SK-N-SH (cell line): ENCODE measurements at regions not wholly inside any gene's neighbourhood (a gene's known extent, or its start where the extent isn't known, plus 50 kb on each side); places are given as distances from the start of the nearest gene placed in this dataset.

ENCODE experiments used
- CTCF ChIA-PET: fragments of 300-600, 350-600 bp; formaldehyde crosslinking; extraction: SDS; loops from one replicate; lab custom pipeline; 2021; lab: Yijun Ruan, JAX
- POLR2A ChIA-PET: fragments of 350-600 bp; sonication (Branson Sonifier 250); formaldehyde crosslinking; extraction: SDS; loops from one replicate; lab custom pipeline; 2020; ENCODE audit warnings: antibody characterized with exemption, inconsistent platforms; lab: Yijun Ruan, JAX
- DNase-seq: peaks from one replicate; pipeline ENCODE4 v3.0.0; 2012
- H2AFZ ChIP-seq: fragments of 200-600 bp; sonication (generic); 2 replicates; pipeline ENCODE4 v1.8.1; 2016; ENCODE audit warnings: antibody characterized with exemption, mild to moderate bottlenecking, low read depth
- H3F3A ChIP-seq: fragments of 200-600 bp; sonication (generic); replicated peaks from 2 replicates; pipeline ENCODE3; 2016; ENCODE audit warnings: antibody characterized with exemption, mild to moderate bottlenecking; ENCODE audit not compliant: insufficient read depth
- H3K27ac ChIP-seq, 2 experiments: fragments of 200-500 bp in 1 of 2; fragments of 200-600 bp in 1 of 2; sonication (Bioruptor generic) in 1 of 2; sonication (generic), shearing (Covaris generic) in 1 of 2; 2 replicates each; pipeline versions ENCODE4 v1.5.1 to v1.6.1; 2014 to 2016; ENCODE audit warnings: low read depth in 2 of 2, inconsistent platforms in 1 of 2, low read length in 1 of 2, mild to moderate bottlenecking in 1 of 2, mixed read lengths in 1 of 2
- H3K27me3 ChIP-seq: fragments of 200-600 bp; sonication (generic), shearing (Covaris generic); 2 replicates; pipeline ENCODE4 v1.6.1; 2016; ENCODE audit warnings: mixed run types; ENCODE audit not compliant: insufficient read depth
- H3K36me3 ChIP-seq, 2 experiments: fragments of 200-500 bp in 1 of 2; fragments of 200-600 bp in 1 of 2; sonication (Bioruptor generic) in 1 of 2; sonication (generic) in 1 of 2; replicated peaks in 1 of 2; 2 replicates each; pipeline versions ENCODE3 to v1.5.1; 2014 to 2016; ENCODE audit warnings: low read length in 1 of 2, mild to moderate bottlenecking in 1 of 2; ENCODE audit not compliant: insufficient read depth in 2 of 2, control insufficient read depth in 1 of 2
- H3K4me1 ChIP-seq, 2 experiments: fragments of 200-500 bp in 1 of 2; fragments of 200-600 bp in 1 of 2; sonication (Bioruptor generic) in 1 of 2; sonication (generic), shearing (Covaris generic) in 1 of 2; 2 replicates each; pipeline versions ENCODE4 v1.5.1 to v1.6.1; 2014 to 2016; ENCODE audit warnings: low read depth in 1 of 2, low read length in 1 of 2, mixed run types in 1 of 2; ENCODE audit not compliant: insufficient read depth in 2 of 2, control insufficient read depth in 1 of 2
- H3K4me2 ChIP-seq: fragments of 200-600 bp; sonication (generic), shearing (Covaris generic); 2 replicates; pipeline ENCODE4 v1.6.1; 2017; ENCODE audit warnings: mixed run types
- H3K4me3 ChIP-seq, 2 experiments: fragments of 200-500 bp in 1 of 2; fragments of 200-600 bp in 1 of 2; sonication (Bioruptor generic) in 1 of 2; sonication (generic), shearing (Covaris generic) in 1 of 2; 2 replicates each; pipeline versions ENCODE4 v1.5.1 to v1.8.1; 2014 to 2016; ENCODE audit warnings: low read depth in 2 of 2, inconsistent platforms in 1 of 2, low read length in 1 of 2, mild to moderate bottlenecking in 1 of 2, mixed read lengths in 1 of 2, moderate library complexity in 1 of 2
- H3K79me2 ChIP-seq: fragments of 200-600 bp; sonication (generic); 2 replicates; pipeline ENCODE4 v1.8.1; 2017; ENCODE audit warnings: mild to moderate bottlenecking; ENCODE audit not compliant: insufficient read depth
- H3K9ac ChIP-seq: fragments of 200-600 bp; sonication (generic); 2 replicates; pipeline ENCODE4 v1.6.1; 2017; ENCODE audit warnings: mixed run types
- H3K9me2 ChIP-seq: fragments of 200-600 bp; sonication (generic); 2 replicates; pipeline ENCODE4 v1.6.1; 2017; ENCODE audit warnings: mixed run types
- H3K9me3 ChIP-seq: fragments of 200-600 bp; sonication (generic); 2 replicates; pipeline ENCODE4 v1.6.1; 2017; ENCODE audit warnings: mixed run types, mild to moderate bottlenecking, moderate library complexity
- H4K20me1 ChIP-seq: fragments of 200-600 bp; sonication (generic); 2 replicates; pipeline ENCODE4 v1.6.1; 2017; ENCODE audit warnings: mild to moderate bottlenecking, mixed run types; ENCODE audit not compliant: insufficient read depth
- EP300 ChIP-seq, 2 experiments: IDR thresholded peaks; 2 replicates each; pipeline versions ENCODE4 v1.4.0 to v1.6.1; 2012; ENCODE audit warnings: borderline replicate concordance in 1 of 2, low read depth in 1 of 2, low read length in 1 of 2
- FOXJ3 ChIP-seq: sonication (generic); formaldehyde crosslinking; IDR thresholded peaks from 2 replicates; pipeline ENCODE4 v1.5.1; 2020; ENCODE audit warnings: mild to moderate bottlenecking, missing genetic modification reagents
- NFIC ChIP-seq: IDR thresholded peaks from 2 replicates; pipeline ENCODE4 v1.4.0; 2012; ENCODE audit warnings: borderline replicate concordance
- NRF1 ChIP-seq: IDR thresholded peaks from 2 replicates; pipeline ENCODE4 v1.6.1; 2012; ENCODE audit warnings: low read depth, mild to moderate bottlenecking, low read length
- RCOR1 ChIP-seq: fragments of 150-350 bp; IDR thresholded peaks from 2 replicates; pipeline ENCODE4 v1.6.1; 2017; ENCODE audit warnings: antibody characterized with exemption, low read length
- RXRA ChIP-seq: IDR thresholded peaks from 2 replicates; pipeline ENCODE4 v1.4.0; 2012; ENCODE audit warnings: low read depth, mild to moderate bottlenecking, borderline replicate concordance
- TAF1 ChIP-seq: IDR thresholded peaks from 2 replicates; pipeline ENCODE4 v1.6.1; 2012; ENCODE audit warnings: low read depth, mild to moderate bottlenecking, low read length, moderate library complexity, borderline replicate concordance
- WGBS: methylation state at CpG from one replicate; pipeline ENCODE4 v1.1.6; 2017; ENCODE audit warnings: low lambda C conversion rate; 5-methylcytosine and 5-hydroxymethylcytosine counted together
- TF ChIP-seq, protein P1 (sequence below): IDR thresholded peaks from 2 replicates; pipeline ENCODE4 v1.6.1; 2012; ENCODE audit warnings: mild to moderate bottlenecking, low read depth, low read length, moderate library complexity
- TF ChIP-seq, protein P2 (sequence below): IDR thresholded peaks from 2 replicates; pipeline ENCODE4; 2012

DNA sequence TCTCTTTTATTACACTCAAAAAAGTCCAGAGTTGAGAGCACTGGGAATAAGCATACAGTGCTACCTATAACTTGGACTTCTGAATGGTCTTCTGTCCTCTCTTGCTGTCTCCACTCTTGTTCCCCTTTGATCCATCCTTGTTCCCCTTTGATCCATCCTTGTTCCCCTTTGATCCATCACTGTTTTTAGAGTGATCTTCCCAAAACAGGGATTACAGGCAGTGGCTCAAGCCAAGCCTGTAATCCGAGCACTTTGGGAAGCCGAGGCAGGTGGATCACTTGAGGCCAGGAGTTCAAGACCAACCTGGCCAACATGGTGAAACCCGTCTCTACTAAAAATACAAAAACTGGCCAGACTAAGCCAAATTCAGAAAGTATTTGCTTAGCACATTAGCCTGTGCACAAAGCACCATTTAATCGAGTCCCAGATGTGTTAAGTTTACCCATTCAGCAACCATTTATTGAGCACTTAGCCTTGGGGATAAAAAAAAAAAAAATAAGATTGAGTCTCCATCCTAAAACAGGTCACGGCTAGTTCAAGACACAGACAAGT is 65.0 kb upstream of the NHSL1 start (continued):
- TF ChIP-seq, protein P1, sequence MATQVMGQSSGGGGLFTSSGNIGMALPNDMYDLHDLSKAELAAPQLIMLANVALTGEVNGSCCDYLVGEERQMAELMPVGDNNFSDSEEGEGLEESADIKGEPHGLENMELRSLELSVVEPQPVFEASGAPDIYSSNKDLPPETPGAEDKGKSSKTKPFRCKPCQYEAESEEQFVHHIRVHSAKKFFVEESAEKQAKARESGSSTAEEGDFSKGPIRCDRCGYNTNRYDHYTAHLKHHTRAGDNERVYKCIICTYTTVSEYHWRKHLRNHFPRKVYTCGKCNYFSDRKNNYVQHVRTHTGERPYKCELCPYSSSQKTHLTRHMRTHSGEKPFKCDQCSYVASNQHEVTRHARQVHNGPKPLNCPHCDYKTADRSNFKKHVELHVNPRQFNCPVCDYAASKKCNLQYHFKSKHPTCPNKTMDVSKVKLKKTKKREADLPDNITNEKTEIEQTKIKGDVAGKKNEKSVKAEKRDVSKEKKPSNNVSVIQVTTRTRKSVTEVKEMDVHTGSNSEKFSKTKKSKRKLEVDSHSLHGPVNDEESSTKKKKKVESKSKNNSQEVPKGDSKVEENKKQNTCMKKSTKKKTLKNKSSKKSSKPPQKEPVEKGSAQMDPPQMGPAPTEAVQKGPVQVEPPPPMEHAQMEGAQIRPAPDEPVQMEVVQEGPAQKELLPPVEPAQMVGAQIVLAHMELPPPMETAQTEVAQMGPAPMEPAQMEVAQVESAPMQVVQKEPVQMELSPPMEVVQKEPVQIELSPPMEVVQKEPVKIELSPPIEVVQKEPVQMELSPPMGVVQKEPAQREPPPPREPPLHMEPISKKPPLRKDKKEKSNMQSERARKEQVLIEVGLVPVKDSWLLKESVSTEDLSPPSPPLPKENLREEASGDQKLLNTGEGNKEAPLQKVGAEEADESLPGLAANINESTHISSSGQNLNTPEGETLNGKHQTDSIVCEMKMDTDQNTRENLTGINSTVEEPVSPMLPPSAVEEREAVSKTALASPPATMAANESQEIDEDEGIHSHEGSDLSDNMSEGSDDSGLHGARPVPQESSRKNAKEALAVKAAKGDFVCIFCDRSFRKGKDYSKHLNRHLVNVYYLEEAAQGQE: no peak
- TF ChIP-seq, all 33 proteins: peak for 0

DNA sequence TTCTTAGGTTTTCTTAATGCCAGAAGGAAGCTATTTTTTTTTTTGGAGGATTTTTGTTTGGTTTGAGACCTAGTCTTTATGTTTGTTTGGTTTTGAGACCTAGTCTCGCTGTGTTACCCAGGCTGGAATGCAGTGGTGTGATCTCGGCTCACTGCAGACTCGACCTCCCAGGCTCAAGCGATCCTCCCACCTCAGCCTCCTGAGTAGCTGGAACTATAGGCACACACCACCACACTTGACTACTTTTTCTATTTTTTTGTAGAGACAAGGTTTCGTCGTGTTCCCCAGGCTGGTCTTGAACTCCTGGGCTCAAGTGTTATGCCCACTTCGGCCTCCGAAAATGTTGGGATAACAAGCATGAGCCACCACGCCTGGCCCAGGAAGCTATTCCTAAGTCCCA is 67.8 kb upstream of the NHSL1 start:
- Histone ChIP-seq H3F3A (no peaks in the 10 kb centered on the region), H3K4me1 (no peaks in the 10 kb centered on the region), H3K4me3 (no peak overlapping the region), H3K79me2 (no peaks in the 10 kb centered on the region), H2AFZ (no peak overlapping the region), H3K36me3 (no peaks in the 10 kb centered on the region), H3K27me3 (peaks cover 47% of the 10 kb centered on the region), H3K9me3 (no peaks in the 10 kb centered on the region), H3K4me2 (no peak overlapping the region), H4K20me1 (no peaks in the 10 kb centered on the region), H3K9me2 (no peaks in the 10 kb centered on the region), H3K27ac (no peak overlapping the region), H3K9ac (no peak overlapping the region)
- no peak for TF ChIP-seq RCOR1
- no peak for TF ChIP-seq EP300 (IDR thresholded peaks at IDR 0.05; ENCODE audit: borderline replicate concordance in 1 of 2, low read depth in 1 of 2, low read length in 1 of 2)
- no peak for TF ChIP-seq TAF1
- ChIA-PET CTCF (interaction anchor here (0.6 kb wide), 1 partner anchor 452 kb away, joined by 3 read pairs; no protein-coding TSS in a partner anchor), POLR2A (no interaction called here)
- 20% methylated on average over 9 of the region's 9 CpGs for WGBS
- DNase-seq: no peak

DNA sequence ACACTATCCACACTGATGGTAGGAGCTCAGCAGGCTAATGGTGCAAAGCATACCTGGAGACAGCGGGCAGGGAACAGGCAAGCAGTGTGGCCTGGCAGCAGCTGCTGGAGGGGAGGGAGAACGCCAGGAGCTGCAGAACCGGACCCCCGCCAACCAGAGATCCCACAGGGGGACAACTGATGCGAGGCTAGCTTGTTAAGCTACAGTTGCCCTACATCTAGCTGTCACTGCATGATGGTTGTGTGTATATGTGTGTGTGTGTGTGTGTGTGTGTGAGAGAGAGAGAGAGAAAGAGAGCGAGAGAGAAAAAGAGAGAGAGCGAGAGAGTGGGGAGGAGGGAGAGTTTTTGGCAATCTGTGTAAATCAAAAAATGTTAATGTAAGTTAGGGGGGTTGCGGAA is 69.7 kb upstream of the NHSL1 start:
- Histone ChIP-seq H3K4me3 (no peak overlapping the region), H4K20me1 (no peaks in the 10 kb centered on the region), H3K9me3 (no peaks in the 10 kb centered on the region), H3K27ac (no peak overlapping the region), H3K36me3 (no peaks in the 10 kb centered on the region), H3K9me2 (no peaks in the 10 kb centered on the region), H2AFZ (no peak overlapping the region), H3K27me3 (peaks cover 49% of the 10 kb centered on the region), H3K4me2 (no peak overlapping the region), H3K4me1 (no peaks in the 10 kb centered on the region), H3K79me2 (no peaks in the 10 kb centered on the region), H3K9ac (no peak overlapping the region), H3F3A (no peaks in the 10 kb centered on the region)
- TF ChIP-seq RXRA (no peak), NFIC (no peak), FOXJ3 (CRISPR knock-in tag) (no peak), NRF1 (no peak)
- TF ChIP-seq, protein P2, sequence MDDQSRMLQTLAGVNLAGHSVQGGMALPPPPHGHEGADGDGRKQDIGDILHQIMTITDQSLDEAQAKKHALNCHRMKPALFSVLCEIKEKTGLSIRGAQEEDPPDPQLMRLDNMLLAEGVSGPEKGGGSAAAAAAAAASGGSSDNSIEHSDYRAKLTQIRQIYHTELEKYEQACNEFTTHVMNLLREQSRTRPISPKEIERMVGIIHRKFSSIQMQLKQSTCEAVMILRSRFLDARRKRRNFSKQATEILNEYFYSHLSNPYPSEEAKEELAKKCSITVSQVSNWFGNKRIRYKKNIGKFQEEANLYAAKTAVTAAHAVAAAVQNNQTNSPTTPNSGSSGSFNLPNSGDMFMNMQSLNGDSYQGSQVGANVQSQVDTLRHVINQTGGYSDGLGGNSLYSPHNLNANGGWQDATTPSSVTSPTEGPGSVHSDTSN: no peak
- TF ChIP-seq, protein P1: no peak
- no peak for DNase-seq
- WGBS: 26% methylated on average over 8 of the region's 8 CpGs
- POLR2A ChIA-PET: no interaction called here
- CTCF ChIA-PET: no interaction called here
